Ovary (tissue), 3 donors: ENCODE measurements at regions not wholly inside any gene's neighbourhood (a gene's known extent, or its start where the extent isn't known, plus 50 kb on each side); places are given as distances from the start of the nearest gene placed in this dataset.

ENCODE experiments used
- EP300 ChIP-seq: sonication (generic); formaldehyde crosslinking; IDR thresholded peaks from one replicate; pipeline ENCODE4 v1.6.1; 2017; ENCODE audit warnings: antibody characterized with exemption
- POLR2A ChIP-seq: fragments of 450-650 bp; IDR thresholded peaks from one replicate; pipeline ENCODE4 v1.6.1; 2017; ENCODE audit warnings: antibody characterized with exemption, mild to moderate bottlenecking, moderate library complexity
- TF ChIP-seq, protein P1 (sequence below), 3 donors: fragments of 450-650 bp in 2 of 3; fragments of 200-600 bp in 1 of 3; IDR thresholded peaks; one replicate each; pipeline versions ENCODE4 v1.5.1 to v1.8.0; 2016 to 2022; ENCODE audit warnings: antibody characterized with exemption in 3 of 3, mild to moderate bottlenecking in 1 of 3
- donor health status: DM: no; HTN: no; CAD: no.

DNA sequence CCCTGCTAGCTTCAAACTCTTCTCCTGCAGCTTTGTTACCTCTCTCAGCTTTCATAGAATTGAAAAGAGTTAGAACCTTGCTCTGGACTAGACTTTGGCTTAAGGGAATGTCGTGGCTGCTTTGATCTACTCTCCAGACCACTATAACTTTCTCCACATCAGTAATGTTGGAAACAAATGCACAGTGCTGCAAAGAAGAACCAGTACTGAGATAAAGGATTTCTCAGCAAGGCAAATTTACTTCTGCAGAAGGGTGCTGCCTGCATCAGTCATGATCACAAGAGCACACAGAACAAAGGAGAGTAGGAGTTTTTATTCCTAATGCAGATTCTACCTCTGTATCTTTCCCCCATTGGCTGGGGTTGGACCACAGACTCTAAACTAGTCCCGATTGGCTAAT is 621.6 kb upstream of the CHRM3 start:
- TF ChIP-seq POLR2A: no peak
- no peak for TF ChIP-seq EP300
- TF ChIP-seq, protein P1, sequence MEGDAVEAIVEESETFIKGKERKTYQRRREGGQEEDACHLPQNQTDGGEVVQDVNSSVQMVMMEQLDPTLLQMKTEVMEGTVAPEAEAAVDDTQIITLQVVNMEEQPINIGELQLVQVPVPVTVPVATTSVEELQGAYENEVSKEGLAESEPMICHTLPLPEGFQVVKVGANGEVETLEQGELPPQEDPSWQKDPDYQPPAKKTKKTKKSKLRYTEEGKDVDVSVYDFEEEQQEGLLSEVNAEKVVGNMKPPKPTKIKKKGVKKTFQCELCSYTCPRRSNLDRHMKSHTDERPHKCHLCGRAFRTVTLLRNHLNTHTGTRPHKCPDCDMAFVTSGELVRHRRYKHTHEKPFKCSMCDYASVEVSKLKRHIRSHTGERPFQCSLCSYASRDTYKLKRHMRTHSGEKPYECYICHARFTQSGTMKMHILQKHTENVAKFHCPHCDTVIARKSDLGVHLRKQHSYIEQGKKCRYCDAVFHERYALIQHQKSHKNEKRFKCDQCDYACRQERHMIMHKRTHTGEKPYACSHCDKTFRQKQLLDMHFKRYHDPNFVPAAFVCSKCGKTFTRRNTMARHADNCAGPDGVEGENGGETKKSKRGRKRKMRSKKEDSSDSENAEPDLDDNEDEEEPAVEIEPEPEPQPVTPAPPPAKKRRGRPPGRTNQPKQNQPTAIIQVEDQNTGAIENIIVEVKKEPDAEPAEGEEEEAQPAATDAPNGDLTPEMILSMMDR (IDR thresholded peaks at IDR 0.05): no peak
